Naive thymus-derived CD4-positive, alpha-beta T cell (primary cell): ENCODE measurements at regions not wholly inside any gene's neighbourhood (a gene's known extent, or its start where the extent isn't known, plus 50 kb on each side); places are given as distances from the start of the nearest gene placed in this dataset.

Experiments
- ATAC-seq: fragments of 150-1000 bp; cut with Tn5 transposase; 2 replicates; pipeline ENCODE4 v1.10.0; 2021; ENCODE audit warnings: mild to moderate bottlenecking, moderate library complexity
- CTCF ChIA-PET: fragments of 350-600 bp; sonication (Branson Sonifier 250); formaldehyde crosslinking; loops from one replicate; lab custom pipeline; 2021; ENCODE audit warnings: antibody characterized with exemption; lab: Charles Lee
- POLR2A ChIA-PET: fragments of 350-600 bp; sonication (Branson Sonifier 250); formaldehyde crosslinking; loops from one replicate; lab custom pipeline; 2021; ENCODE audit warnings: antibody characterized with exemption, inconsistent platforms; lab: Charles Lee
- DNase-seq, 9 donors: peaks; one replicate each; pipeline versions ENCODE4 v3.0.0 to v3.0.0-alpha.2; 2020 to 2022; ENCODE audit warnings: mixed read lengths in 1 of 9
- H3K27ac ChIP-seq: one replicate; pipeline ENCODE4 v1.7.0; 2013; ENCODE audit warnings: mild to moderate bottlenecking, low read depth, low read length, moderate library complexity
- H3K27me3 ChIP-seq, 2 donors: one replicate each; pipeline ENCODE4 v1.7.0; 2013; ENCODE audit warnings: low read length in 2 of 2, mild to moderate bottlenecking in 2 of 2, moderate library complexity in 2 of 2; ENCODE audit not compliant: control insufficient read depth in 2 of 2, insufficient read depth in 2 of 2
- H3K36me3 ChIP-seq, 3 experiments: 1 replicate in 2 of 3; 2 replicates in 1 of 3; pipeline ENCODE4 v1.7.0; 2013; ENCODE audit warnings: low read length in 3 of 3, mild to moderate bottlenecking in 3 of 3, moderate library complexity in 1 of 3; ENCODE audit not compliant: insufficient read depth in 3 of 3, control insufficient read depth in 2 of 3
- H3K4me1 ChIP-seq, 2 donors: one replicate each; pipeline ENCODE4 v1.7.0; 2013; ENCODE audit warnings: low read length in 2 of 2, mild to moderate bottlenecking in 2 of 2, moderate library complexity in 1 of 2; ENCODE audit not compliant: control insufficient read depth in 2 of 2, insufficient read depth in 2 of 2
- H3K4me3 ChIP-seq: 2 replicates; pipeline ENCODE4 v1.7.0; 2013; ENCODE audit warnings: mild to moderate bottlenecking, low read length
- H3K9me3 ChIP-seq, 3 experiments: 1 replicate in 2 of 3; 2 replicates in 1 of 3; pipeline ENCODE4 v1.7.0; 2013; ENCODE audit warnings: low read length in 3 of 3; ENCODE audit not compliant: control insufficient read depth in 2 of 3
- H3K27ac Mint-ChIP-seq, 9 donors: one replicate each; pipeline ENCODE4 v1.8.0; 2020 to 2022; ENCODE audit warnings: mixed read lengths in 9 of 9, mild to moderate bottlenecking in 8 of 9, moderate library complexity in 5 of 9, inconsistent platforms in 2 of 9
- H3K27me3 Mint-ChIP-seq, 5 donors: one replicate each; pipeline ENCODE4 v1.8.0; 2021 to 2022; ENCODE audit warnings: mixed read lengths in 5 of 5, mild to moderate bottlenecking in 1 of 5
- H3K36me3 Mint-ChIP-seq, 5 donors: one replicate each; pipeline ENCODE4 v1.8.0; 2020 to 2022; ENCODE audit warnings: mixed read lengths in 5 of 5, mild to moderate bottlenecking in 3 of 5, inconsistent platforms in 1 of 5
- H3K4me1 Mint-ChIP-seq, 7 donors: one replicate each; pipeline ENCODE4 v1.8.0; 2020 to 2022; ENCODE audit warnings: mixed read lengths in 7 of 7, mild to moderate bottlenecking in 3 of 7, inconsistent platforms in 1 of 7
- H3K4me3 Mint-ChIP-seq, 10 donors: one replicate each; pipeline ENCODE4 v1.8.0; 2020 to 2022; ENCODE audit warnings: mild to moderate bottlenecking in 10 of 10, mixed read lengths in 10 of 10, moderate library complexity in 6 of 10, inconsistent platforms in 2 of 10
- H3K9me3 Mint-ChIP-seq, 11 donors: one replicate each; pipeline ENCODE4 v1.8.0; 2020 to 2022; ENCODE audit warnings: mixed read lengths in 11 of 11, mild to moderate bottlenecking in 4 of 11, inconsistent platforms in 1 of 11, moderate library complexity in 1 of 11
- intact Hi-C, 2 donors: fragments of 100-400 bp; cut with micrococcal nuclease; formaldehyde crosslinking; loops; one replicate each; pipeline ENCODE4 v1.15.1; 2023

GRCh38 chrX:13934731-13935130 is 95.0 kb downstream of the GEMIN8 start:
- no peak for DNase-seq
- Mint-ChIP-seq H3K36me3 (no peaks in the 10 kb centered on the region), H3K9me3 (peaks cover 0 to 5% (median 0%) of the 10 kb centered on the region in 11 donors), H3K4me1 (peaks cover 0 to 9% (median 3%) of the 10 kb centered on the region in 7 donors), H3K4me3 (no peak overlapping the region), H3K27me3 (peaks cover 11 to 35% (median 18%) of the 10 kb centered on the region in 5 donors), H3K27ac (no peak overlapping the region)
- H3K27me3 ChIP-seq, result no peaks in the 10 kb centered on the region
- H3K4me3 ChIP-seq, result no peak overlapping the region
- H3K9me3 ChIP-seq, result no peaks in the 10 kb centered on the region
- ATAC-seq, result no peak
- H3K27ac ChIP-seq, result no peak overlapping the region
- POLR2A ChIA-PET, result no interaction called here
- no peaks in the 10 kb centered on the region for H3K4me1 ChIP-seq
- intact Hi-C loops, result no loop called here
- CTCF ChIA-PET, result no interaction called here
- H3K36me3 ChIP-seq, result no peaks in the 10 kb centered on the region

- peaks cover 0 to 8% (median 0%) of the 10 kb centered on the region in 11 donors for H3K9me3 Mint-ChIP-seq
- Histone ChIP-seq H3K27me3 (no peaks in the 10 kb centered on the region), H3K36me3 (no peaks in the 10 kb centered on the region), H3K27ac (no peak overlapping the region), H3K9me3 (no peaks in the 10 kb centered on the region), H3K4me1 (no peaks in the 10 kb centered on the region), H3K4me3 (no peak overlapping the region)
- intact Hi-C loops, result no loop called here
- CTCF ChIA-PET, result no interaction called here
- no peak overlapping the region for H3K27ac Mint-ChIP-seq
- ATAC-seq (no peak), DNase-seq (no peak)
- H3K36me3 Mint-ChIP-seq, result no peaks in the 10 kb centered on the region
- H3K4me3 Mint-ChIP-seq, result no peak overlapping the region
- H3K27me3 Mint-ChIP-seq, result peaks cover 5 to 26% (median 12%) of the 10 kb centered on the region in 5 donors
- POLR2A ChIA-PET, result no interaction called here
- peaks cover 0 to 9% (median 3%) of the 10 kb centered on the region in 7 donors for H3K4me1 Mint-ChIP-seq
Observed at GRCh38 chrX:13933851-13934250, 95.8 kb downstream of the GEMIN8 start.

GRCh38 chrX:13933352-13933751 is 96.3 kb downstream of the GEMIN8 start:
- Mint-ChIP-seq H3K27me3 (peaks cover 5 to 27% (median 12%) of the 10 kb centered on the region in 5 donors), H3K4me3 (no peak overlapping the region), H3K36me3 (no peaks in the 10 kb centered on the region), H3K9me3 (peaks cover 0 to 8% (median 0%) of the 10 kb centered on the region in 11 donors), H3K4me1 (peaks cover 0 to 9% (median 3%) of the 10 kb centered on the region in 7 donors), H3K27ac (no peak overlapping the region)
- DNase-seq, result no peak
- H3K9me3 ChIP-seq, result no peaks in the 10 kb centered on the region
- H3K27ac ChIP-seq, result no peak overlapping the region
- H3K4me3 ChIP-seq, result no peak overlapping the region
- no peaks in the 10 kb centered on the region for H3K36me3 ChIP-seq
- no peaks in the 10 kb centered on the region for H3K27me3 ChIP-seq
- ATAC-seq, result no peak
- POLR2A ChIA-PET, result no interaction called here
- intact Hi-C loops, result no loop called here
- no peaks in the 10 kb centered on the region for H3K4me1 ChIP-seq
- CTCF ChIA-PET, result no interaction called here

GRCh38 chrX:13932416-13932815 is 97.3 kb downstream of the GEMIN8 start:
- H3K36me3 ChIP-seq, result no peaks in the 10 kb centered on the region
- Mint-ChIP-seq H3K9me3 (peaks cover 0 to 8% (median 0%) of the 10 kb centered on the region in 11 donors), H3K36me3 (no peaks in the 10 kb centered on the region), H3K27me3 (peaks cover 1 to 22% (median 9%) of the 10 kb centered on the region in 5 donors), H3K4me3 (no peak overlapping the region), H3K4me1 (peaks cover 0 to 4% (median 0%) of the 10 kb centered on the region in 7 donors), H3K27ac (no peak overlapping the region)
- H3K9me3 ChIP-seq, result no peaks in the 10 kb centered on the region
- no peak overlapping the region for H3K27ac ChIP-seq
- CTCF ChIA-PET, result no interaction called here
- ATAC-seq, result no peak
- DNase-seq, result no peak
- H3K4me1 ChIP-seq, result no peaks in the 10 kb centered on the region
- intact Hi-C loops, result no loop called here
- POLR2A ChIA-PET, result no interaction called here
- no peak overlapping the region for H3K4me3 ChIP-seq
- no peaks in the 10 kb centered on the region for H3K27me3 ChIP-seq

GRCh38 chrX:13927175-13927574 is 102.5 kb downstream of the GEMIN8 start:
- no peaks in the 10 kb centered on the region for H3K9me3 ChIP-seq
- H3K4me3 ChIP-seq, result no peak overlapping the region
- ChIA-PET POLR2A (no interaction called here), CTCF (no interaction called here)
- Mint-ChIP-seq H3K27ac (no peak overlapping the region), H3K4me1 (no peaks in the 10 kb centered on the region), H3K9me3 (peaks cover 0 to 3% (median 0%) of the 10 kb centered on the region in 11 donors), H3K4me3 (no peak overlapping the region), H3K36me3 (no peaks in the 10 kb centered on the region), H3K27me3 (peaks cover 0 to 13% (median 5%) of the 10 kb centered on the region in 5 donors)
- ATAC-seq, result no peak
- no peak for DNase-seq
- H3K27me3 ChIP-seq, result no peaks in the 10 kb centered on the region
- no peaks in the 10 kb centered on the region for H3K4me1 ChIP-seq
- H3K36me3 ChIP-seq, result no peaks in the 10 kb centered on the region
- H3K27ac ChIP-seq, result no peak overlapping the region
- intact Hi-C loops, result no loop called here

- no peak overlapping the region for H3K4me3 ChIP-seq
- Mint-ChIP-seq H3K36me3 (no peaks in the 10 kb centered on the region), H3K27me3 (peaks cover 0 to 5% (median 0%) of the 10 kb centered on the region in 5 donors), H3K9me3 (no peaks in the 10 kb centered on the region), H3K27ac (no peak overlapping the region), H3K4me1 (no peaks in the 10 kb centered on the region), H3K4me3 (no peak overlapping the region)
- no peaks in the 10 kb centered on the region for H3K9me3 ChIP-seq
- H3K4me1 ChIP-seq, result no peaks in the 10 kb centered on the region
- no peak for DNase-seq
- H3K27me3 ChIP-seq, result no peaks in the 10 kb centered on the region
- CTCF ChIA-PET, result no interaction called here
- POLR2A ChIA-PET, result no interaction called here
- intact Hi-C loops, result no loop called here
- ATAC-seq, result no peak
- no peaks in the 10 kb centered on the region for H3K36me3 ChIP-seq
- H3K27ac ChIP-seq, result no peak overlapping the region
Observed at GRCh38 chrX:13923845-13924244, 105.8 kb downstream of the GEMIN8 start.

- Mint-ChIP-seq H3K27me3 (peaks cover 0 to 5% (median 0%) of the 10 kb centered on the region in 5 donors), H3K27ac (no peak overlapping the region), H3K4me3 (no peak overlapping the region), H3K9me3 (no peaks in the 10 kb centered on the region), H3K4me1 (no peaks in the 10 kb centered on the region), H3K36me3 (no peaks in the 10 kb centered on the region)
- Histone ChIP-seq H3K36me3 (no peaks in the 10 kb centered on the region), H3K4me3 (no peak overlapping the region), H3K27ac (no peak overlapping the region), H3K9me3 (no peaks in the 10 kb centered on the region), H3K4me1 (no peaks in the 10 kb centered on the region), H3K27me3 (no peaks in the 10 kb centered on the region)
- ATAC-seq (no peak), DNase-seq (no peak)
- ChIA-PET CTCF (no interaction called here), POLR2A (no interaction called here)
- intact Hi-C loops, result no loop called here
Observed at GRCh38 chrX:13923289-13923688, 106.4 kb upstream of the GPM6B start.
